Smooth muscle cell (in vitro differentiated cells): ENCODE measurements at regions not wholly inside any gene's neighbourhood (a gene's known extent, or its start where the extent isn't known, plus 50 kb on each side); places are given as distances from the start of the nearest gene placed in this dataset.

Source experiments
- DNase-seq: peaks from one replicate; lab custom pipeline; 2025; ENCODE audit not compliant: unreplicated experiment; lab: John Stamatoyannopoulos, UW
- H2AFZ ChIP-seq: fragments of 200-600 bp; sonication (generic); 2 replicates; pipeline ENCODE4 v1.6.0; 2016; ENCODE audit warnings: antibody characterized with exemption, low read depth, mild to moderate bottlenecking
- H3F3A ChIP-seq: fragments of 200-600 bp; sonication (generic); 2 replicates; pipeline ENCODE4 v1.6.0; 2017; ENCODE audit warnings: antibody characterized with exemption, low read depth
- H3K27ac ChIP-seq: fragments of 200-600 bp; sonication (generic); 2 replicates; pipeline ENCODE4 v1.5.1; 2016; ENCODE audit warnings: low read depth, mild to moderate bottlenecking
- H3K27me3 ChIP-seq: fragments of 200-600 bp; sonication (generic); 2 replicates; pipeline ENCODE4 v1.6.1; 2016; ENCODE audit warnings: low read depth, mild to moderate bottlenecking
- H3K36me3 ChIP-seq: fragments of 200-600 bp; sonication (generic); 2 replicates; pipeline ENCODE4 v1.5.1; 2016; ENCODE audit warnings: low read depth
- H3K4me1 ChIP-seq: fragments of 200-600 bp; sonication (generic); 2 replicates; pipeline ENCODE4 v1.5.1; 2016; ENCODE audit warnings: low read depth
- H3K4me2 ChIP-seq: fragments of 200-600 bp; sonication (generic); 2 replicates; pipeline ENCODE4 v1.6.0; 2016; ENCODE audit warnings: mild to moderate bottlenecking
- H3K4me3 ChIP-seq: fragments of 200-600 bp; sonication (generic); 2 replicates; pipeline ENCODE4 v1.5.1; 2016; ENCODE audit warnings: mild to moderate bottlenecking
- H3K79me2 ChIP-seq: fragments of 200-600 bp; sonication (generic); 2 replicates; pipeline ENCODE4 v1.6.0; 2016; ENCODE audit warnings: low read depth, mild to moderate bottlenecking
- H3K9ac ChIP-seq: fragments of 200-600 bp; sonication (generic); 2 replicates; pipeline ENCODE4 v1.6.0; 2016; ENCODE audit warnings: low read depth
- H3K9me3 ChIP-seq: fragments of 200-600 bp; sonication (generic); replicated peaks from 2 replicates; pipeline ENCODE4 v1.5.1; 2016; ENCODE audit warnings: low read depth
- H4K20me1 ChIP-seq: fragments of 200-600 bp; sonication (generic); 2 replicates; pipeline ENCODE4 v1.6.0; 2016; ENCODE audit warnings: low read depth
- WGBS: methylation state at CpG from one replicate; pipeline ENCODE4 v1.1.7; 2016; ENCODE audit warnings: low lambda C conversion rate; 5-methylcytosine and 5-hydroxymethylcytosine counted together
- TF ChIP-seq, protein P1 (sequence below): fragments of 200-600 bp; sonication (generic); IDR thresholded peaks from 2 replicates; pipeline ENCODE4 v1.5.1; 2017; ENCODE audit warnings: borderline replicate concordance, mild to moderate bottlenecking, antibody characterized with exemption; ENCODE audit not compliant: insufficient read depth, poor library complexity, severe bottlenecking

GRCh38 chr5:38124321-38124720 is 134.0 kb upstream of the EGFLAM start:
- Histone ChIP-seq H4K20me1 (no peaks in the 10 kb centered on the region), H3K27ac (no peak overlapping the region), H3K4me2 (no peak overlapping the region), H3K36me3 (no peaks in the 10 kb centered on the region), H3K4me1 (no peaks in the 10 kb centered on the region), H3K9ac (no peak overlapping the region), H3K9me3 (no peaks in the 10 kb centered on the region), H3K79me2 (no peaks in the 10 kb centered on the region), H2AFZ (no peak overlapping the region), H3K27me3 (no peaks in the 10 kb centered on the region), H3K4me3 (no peak overlapping the region), H3F3A (no peaks in the 10 kb centered on the region)
- DNase-seq = no peak
- TF ChIP-seq, protein P1, sequence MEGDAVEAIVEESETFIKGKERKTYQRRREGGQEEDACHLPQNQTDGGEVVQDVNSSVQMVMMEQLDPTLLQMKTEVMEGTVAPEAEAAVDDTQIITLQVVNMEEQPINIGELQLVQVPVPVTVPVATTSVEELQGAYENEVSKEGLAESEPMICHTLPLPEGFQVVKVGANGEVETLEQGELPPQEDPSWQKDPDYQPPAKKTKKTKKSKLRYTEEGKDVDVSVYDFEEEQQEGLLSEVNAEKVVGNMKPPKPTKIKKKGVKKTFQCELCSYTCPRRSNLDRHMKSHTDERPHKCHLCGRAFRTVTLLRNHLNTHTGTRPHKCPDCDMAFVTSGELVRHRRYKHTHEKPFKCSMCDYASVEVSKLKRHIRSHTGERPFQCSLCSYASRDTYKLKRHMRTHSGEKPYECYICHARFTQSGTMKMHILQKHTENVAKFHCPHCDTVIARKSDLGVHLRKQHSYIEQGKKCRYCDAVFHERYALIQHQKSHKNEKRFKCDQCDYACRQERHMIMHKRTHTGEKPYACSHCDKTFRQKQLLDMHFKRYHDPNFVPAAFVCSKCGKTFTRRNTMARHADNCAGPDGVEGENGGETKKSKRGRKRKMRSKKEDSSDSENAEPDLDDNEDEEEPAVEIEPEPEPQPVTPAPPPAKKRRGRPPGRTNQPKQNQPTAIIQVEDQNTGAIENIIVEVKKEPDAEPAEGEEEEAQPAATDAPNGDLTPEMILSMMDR = no peak
- 55% methylated on average over 1 of the region's 1 CpG for WGBS

DNA sequence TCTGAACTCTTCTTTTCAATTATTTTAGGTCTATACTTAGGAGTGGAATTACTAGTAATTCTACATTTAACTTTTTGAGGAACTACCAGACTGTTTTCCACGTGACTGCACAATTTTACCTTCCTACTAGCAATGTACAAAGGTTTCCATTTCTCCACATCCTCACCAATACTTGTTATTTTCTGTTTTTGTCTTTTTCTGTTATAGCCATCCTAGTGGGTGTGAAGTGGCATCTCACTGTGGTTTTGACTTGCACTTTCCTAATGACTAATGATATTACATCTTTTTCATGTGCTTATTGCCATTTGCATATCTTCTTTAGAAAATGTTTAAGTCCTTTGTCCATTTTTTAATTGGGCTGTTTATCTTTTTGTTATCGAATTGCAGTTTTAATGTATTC is 136.9 kb upstream of the EGFLAM start:
- DNase-seq = no peak

DNA sequence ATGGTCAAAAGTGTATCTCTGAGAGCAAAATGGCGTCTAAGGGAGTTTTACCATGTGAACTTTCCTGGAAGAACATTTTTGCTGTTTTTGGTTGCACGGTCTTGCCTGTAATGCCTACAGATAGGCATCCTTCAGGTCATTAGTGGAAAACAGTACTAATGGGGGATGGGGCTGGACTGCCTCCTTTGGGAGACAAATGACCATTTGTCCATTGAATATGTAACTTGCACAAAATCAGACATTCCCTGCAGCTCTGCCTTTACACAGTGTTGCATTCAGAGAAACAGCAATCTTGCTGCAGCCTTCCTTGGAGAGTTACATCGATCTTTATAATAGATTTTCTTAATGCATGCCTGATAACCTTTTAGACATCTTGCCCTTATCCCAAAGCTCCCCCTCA is 138.5 kb upstream of the EGFLAM start:
- Histone ChIP-seq H3K9me3 (no peaks in the 10 kb centered on the region), H3K9ac (no peak overlapping the region), H2AFZ (no peak overlapping the region), H3K4me1 (no peaks in the 10 kb centered on the region), H4K20me1 (no peaks in the 10 kb centered on the region), H3K4me2 (no peak overlapping the region), H3K27me3 (no peaks in the 10 kb centered on the region), H3K36me3 (no peaks in the 10 kb centered on the region), H3K79me2 (no peaks in the 10 kb centered on the region), H3F3A (no peaks in the 10 kb centered on the region), H3K4me3 (no peak overlapping the region), H3K27ac (no peak overlapping the region)
- 90% methylated on average over 3 of the region's 3 CpGs for WGBS
- no peak for DNase-seq
- TF ChIP-seq, protein P1 = no peak

More for the DNA sequence above, 136.9 kb upstream of the EGFLAM start:
- Histone ChIP-seq H3F3A (no peaks in the 10 kb centered on the region), H3K9ac (no peak overlapping the region), H3K4me1 (no peaks in the 10 kb centered on the region), H3K9me3 (no peaks in the 10 kb centered on the region), H3K4me3 (no peak overlapping the region), H3K27ac (no peak overlapping the region), H4K20me1 (no peaks in the 10 kb centered on the region), H2AFZ (no peak overlapping the region), H3K27me3 (no peaks in the 10 kb centered on the region), H3K79me2 (no peaks in the 10 kb centered on the region), H3K4me2 (no peak overlapping the region), H3K36me3 (no peaks in the 10 kb centered on the region)
- WGBS = 80% methylated on average over 2 of the region's 2 CpGs
- TF ChIP-seq, protein P1 = no peak

DNA sequence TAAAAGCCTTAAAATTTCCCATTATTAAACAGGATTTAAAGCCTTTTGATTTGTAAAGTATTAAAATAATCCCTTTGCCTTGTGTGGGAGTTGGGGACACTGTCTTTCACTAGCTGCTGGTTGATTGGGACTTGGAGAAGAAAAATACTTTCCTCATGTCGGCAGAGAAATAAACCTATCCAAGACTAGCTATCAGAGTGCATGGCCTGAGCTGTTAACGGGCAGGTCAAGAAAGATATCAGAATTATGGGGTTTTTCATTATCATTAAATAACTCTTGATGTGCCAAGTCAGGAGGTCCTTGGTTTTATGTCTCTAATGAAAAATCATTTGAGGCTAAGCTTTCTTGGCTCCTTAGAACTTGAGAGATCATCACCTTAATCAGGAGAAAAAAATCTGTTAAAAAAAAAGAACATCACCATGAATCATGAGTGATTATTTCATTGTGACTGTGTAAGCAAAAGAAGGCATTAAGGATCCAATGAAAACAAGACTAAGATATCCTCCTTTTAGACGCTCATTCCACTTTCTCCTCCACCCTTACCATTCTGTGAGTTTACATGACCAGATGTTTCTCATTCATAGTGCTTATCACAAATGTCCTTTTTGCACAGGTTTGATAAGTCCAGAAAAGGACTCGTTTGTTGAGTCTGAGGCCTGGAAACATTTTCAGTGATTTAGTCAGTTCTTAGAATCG is 140.4 kb upstream of the EGFLAM start:
- H3K36me3 ChIP-seq = no peaks in the 10 kb centered on the region
- no peak for DNase-seq
- TF ChIP-seq, protein P1 = no peak
- no peaks in the 10 kb centered on the region for H3K79me2 ChIP-seq
- H3K9me3 ChIP-seq = no peaks in the 10 kb centered on the region
- no peaks in the 10 kb centered on the region for H4K20me1 ChIP-seq
- no peaks in the 10 kb centered on the region for H3K4me1 ChIP-seq
- no peak overlapping the region for H3K9ac ChIP-seq
- no peak overlapping the region for H3K4me2 ChIP-seq
- H3K4me3 ChIP-seq = no peak overlapping the region
- no peak overlapping the region for H2AFZ ChIP-seq
- no peak overlapping the region for H3K27ac ChIP-seq
- no peaks in the 10 kb centered on the region for H3F3A ChIP-seq
- 64% methylated on average over 5 of the region's 5 CpGs for WGBS
- H3K27me3 ChIP-seq = no peaks in the 10 kb centered on the region
